HG03103 (cell line): ENCODE measurements at regions not wholly inside any gene's neighbourhood (a gene's known extent, or its start where the extent isn't known, plus 50 kb on each side); places are given as distances from the start of the nearest gene placed in this dataset.

Experiments used
- ATAC-seq: cut with Tn5 transposase; IDR thresholded peaks from one replicate; pipeline ENCODE4 v1.9.1; 2021; ENCODE audit warnings: low read depth; ENCODE audit not compliant: unreplicated experiment

- ATAC-seq, result no peak
These were observed 289.2 kb downstream of the EFNB2 start for GRCh38 chr13:106246242-106246641.

- ATAC-seq, result no peak
These were observed 292.4 kb downstream of the EFNB2 start for GRCh38 chr13:106243011-106243565.

DNA sequence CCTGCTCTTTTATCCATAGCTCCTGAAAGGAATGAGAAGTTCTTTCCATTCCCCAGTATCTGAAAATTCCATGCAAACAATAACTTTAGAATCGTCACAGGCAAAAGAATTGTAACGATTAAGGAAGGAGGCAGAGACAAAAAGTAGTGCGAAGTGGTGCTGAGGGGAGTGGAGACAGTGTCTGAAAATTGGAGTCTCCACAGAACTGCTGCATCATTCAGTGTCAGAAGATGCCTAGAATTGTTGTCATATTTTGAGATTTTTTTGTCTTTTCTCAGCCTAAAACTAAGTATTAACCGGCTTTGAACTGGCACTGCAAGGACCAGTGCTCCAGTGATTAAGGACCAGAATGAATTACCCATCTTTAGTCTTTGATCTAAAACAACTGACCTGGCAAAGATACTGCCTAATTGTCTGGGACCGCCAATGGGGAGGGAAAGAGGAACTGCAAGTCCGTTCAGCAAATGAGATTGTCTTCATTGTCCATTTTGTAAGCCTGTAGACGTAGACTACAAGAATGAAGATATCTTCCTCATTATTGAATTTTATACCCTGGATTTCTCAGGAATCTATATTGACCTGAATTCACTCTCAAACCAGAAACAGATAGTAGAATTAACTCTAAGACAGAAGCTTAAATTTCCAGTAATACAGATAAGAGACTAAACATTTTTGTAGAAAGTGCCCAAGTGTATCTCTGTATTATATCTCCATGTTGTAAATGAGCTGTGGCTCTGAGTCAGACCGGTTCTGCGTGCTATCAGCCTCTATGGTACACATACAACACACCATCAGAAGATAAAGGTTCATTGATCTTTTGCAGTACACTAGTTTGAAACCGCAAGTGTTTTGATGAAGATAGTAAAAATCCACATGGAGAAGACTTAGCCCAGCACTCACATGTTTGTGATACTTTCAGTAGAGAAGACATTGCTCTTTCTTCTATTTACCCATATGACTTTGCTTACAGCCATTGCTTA, 293.2 kb downstream of the EFNB2 start:
- ATAC-seq, result no peak

DNA sequence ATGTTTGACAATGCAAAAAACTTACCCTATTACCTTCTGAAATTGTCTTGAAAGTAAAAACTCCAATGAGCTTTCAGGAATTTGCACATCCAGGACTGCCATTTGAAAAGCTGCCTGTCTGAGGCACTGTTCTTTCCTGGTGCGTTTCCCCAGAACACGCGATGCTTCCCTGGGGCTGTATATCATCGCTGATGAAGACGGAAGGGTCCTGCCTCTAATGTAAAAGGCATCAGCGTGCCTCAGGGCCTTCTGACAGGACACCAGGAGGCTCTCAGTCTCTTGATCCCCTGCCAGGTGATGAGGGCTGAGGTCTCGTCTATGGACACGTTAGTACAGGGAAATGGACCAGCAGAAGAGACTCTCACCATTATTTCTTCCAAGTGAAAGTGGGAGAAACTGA, 296.8 kb downstream of the EFNB2 start:
- ATAC-seq, result no peak

- no peak for ATAC-seq
These were observed 300.8 kb downstream of the EFNB2 start for GRCh38 chr13:106234636-106235035.

DNA sequence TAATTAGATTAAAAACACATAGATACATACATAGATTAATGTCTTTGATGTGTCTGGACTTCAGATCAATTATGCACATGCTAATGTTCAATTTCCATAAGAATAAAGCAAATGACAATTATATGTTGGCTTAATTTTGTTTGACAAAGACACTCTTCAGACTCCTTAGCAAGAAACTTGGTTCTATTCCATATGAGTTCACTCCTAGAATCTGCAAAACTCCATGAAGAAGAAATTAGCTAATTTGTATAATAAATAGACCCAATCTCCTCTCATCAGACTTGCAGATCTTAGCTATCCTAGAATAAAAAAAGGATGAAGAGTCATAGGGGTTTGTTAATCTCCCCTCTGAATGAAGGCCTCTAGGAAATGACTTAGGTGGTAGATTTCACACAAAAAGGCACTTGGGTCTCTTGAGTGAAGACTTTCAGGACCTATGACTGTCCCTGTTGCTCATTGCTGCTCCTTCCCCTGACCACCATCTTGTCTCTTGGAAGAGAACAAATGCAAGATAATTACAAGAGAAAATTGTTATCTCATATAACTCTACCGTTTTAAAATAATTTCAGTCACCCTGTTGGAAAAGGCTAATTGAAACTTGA, 302.2 kb downstream of the EFNB2 start:
- no peak for ATAC-seq

DNA sequence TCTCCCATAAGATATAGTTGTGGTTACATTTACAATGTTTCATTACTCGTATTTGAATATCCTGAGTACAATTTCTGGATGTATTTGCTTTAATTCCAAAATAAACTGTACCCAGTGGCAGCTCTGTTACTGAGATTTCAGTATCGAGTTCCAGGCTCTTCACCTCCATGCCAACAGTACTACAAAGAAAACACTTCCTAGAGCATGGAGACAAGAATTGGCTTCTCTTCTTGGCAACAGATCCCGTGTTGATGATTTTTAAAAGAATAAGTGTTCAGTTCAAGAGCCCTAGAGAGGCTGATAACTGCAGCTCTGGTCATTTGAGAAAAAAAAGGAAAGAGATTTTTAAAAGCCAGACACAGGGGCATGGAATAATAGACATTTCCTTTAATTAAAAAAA, 302.8 kb downstream of the EFNB2 start:
- ATAC-seq, result no peak

DNA sequence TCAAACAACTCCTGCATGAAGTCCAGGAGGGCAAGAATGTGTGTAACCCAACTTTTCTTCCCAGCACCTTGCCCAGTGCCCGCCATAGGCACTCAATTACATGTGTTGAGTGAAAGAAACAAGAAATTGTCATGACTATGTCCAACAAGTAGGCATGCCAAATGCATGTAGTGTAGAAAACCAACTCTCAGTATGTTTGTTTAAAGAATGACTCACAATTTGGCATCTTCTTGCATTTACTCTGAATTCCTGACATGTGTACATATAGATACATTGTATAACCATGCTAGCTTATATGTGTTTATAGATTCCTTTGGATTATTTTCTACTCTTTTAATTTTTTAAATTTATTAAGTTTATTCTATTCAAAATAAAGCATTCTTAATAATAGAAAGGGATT, 305.0 kb downstream of the EFNB2 start:
- ATAC-seq, result no peak

- ATAC-seq, result no peak
These were observed 310.3 kb downstream of the EFNB2 start for GRCh38 chr13:106225126-106225525.

- no peak for ATAC-seq
These were observed 315.3 kb downstream of the EFNB2 start for GRCh38 chr13:106220211-106220610.

DNA sequence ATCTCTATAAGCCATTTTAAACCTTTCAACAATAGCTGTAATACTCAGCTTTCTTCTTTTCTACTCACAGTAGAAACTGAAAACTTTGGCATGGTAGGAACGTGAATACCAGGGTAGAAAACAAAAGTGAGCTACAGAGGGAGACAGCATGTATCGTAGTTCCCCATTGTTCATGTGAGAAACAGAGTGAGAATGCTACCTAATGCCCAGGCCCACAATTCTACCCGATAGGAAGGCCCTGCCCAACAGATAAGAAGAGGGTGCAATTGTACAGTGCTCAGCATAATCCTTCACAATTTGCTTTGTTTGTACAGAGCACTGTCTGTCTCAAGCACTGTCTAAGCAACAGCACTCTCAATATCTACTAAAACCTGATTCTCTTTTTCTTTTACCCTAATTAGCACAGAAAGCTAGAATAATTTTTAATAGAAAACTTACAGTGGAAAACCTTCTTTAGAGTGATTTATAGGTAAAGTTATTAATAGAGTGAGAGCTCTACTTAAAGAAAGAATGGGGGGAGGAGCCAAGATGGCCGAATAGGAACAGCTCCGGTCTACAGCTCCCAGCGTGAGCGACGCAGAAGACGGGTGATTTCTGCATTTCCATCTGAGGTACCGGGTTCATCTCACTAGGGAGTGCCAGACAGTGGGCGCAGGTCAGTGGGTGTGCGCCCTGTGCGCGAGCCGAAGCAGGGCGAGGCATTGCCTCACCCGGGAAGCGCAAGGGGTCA, 322.3 kb downstream of the EFNB2 start:
- no peak for ATAC-seq

DNA sequence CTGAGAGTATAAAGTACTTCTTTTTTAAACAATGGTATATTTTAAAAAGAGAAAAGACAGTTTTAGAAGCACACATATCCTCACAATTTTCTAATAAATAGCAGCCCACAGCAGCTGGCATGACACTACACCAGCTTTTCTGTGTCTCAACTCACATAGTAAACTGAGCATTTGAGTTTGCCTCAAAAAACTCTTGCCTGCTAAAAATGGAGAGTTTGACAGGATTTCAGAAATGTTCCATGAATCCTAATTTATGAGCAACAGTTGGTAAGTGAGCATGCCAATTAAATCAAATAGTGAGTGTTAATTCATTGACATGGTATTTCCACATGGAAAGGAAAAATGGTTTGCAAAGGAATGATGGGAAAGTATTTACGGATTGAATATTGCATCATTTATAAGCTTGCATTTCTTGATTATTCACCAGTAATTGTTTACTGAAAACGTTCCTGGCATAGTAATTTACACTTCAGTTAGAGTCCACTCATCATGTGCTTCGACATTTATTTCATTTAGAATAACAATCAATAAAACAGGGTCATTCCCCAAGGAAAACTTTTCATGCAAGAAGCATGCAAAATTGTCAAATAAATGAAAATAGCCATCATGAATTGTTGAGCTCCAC, 323.0 kb downstream of the EFNB2 start:
- no peak for ATAC-seq

DNA sequence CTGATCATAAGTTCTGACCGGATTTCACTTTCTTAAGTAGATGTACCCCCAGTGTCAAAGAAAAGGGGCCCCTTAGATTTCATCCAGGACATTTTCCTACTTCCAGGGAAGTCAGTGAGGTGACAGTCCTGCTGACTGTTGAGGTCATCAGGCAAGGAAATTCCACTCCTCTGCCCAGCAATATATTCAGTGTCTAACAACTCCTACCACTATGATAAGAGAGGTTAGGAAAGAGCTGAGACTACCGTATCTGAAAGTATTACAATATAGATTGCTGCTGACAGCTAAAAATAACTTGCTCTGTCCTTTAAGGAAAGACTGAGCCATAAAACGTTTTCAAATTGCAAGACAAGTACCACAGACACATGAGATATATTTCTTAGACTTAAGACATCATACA, 325.1 kb downstream of the EFNB2 start:
- ATAC-seq, result no peak

- no peak for ATAC-seq
These were observed 329.6 kb downstream of the EFNB2 start for GRCh38 chr13:106205871-106206270.

DNA sequence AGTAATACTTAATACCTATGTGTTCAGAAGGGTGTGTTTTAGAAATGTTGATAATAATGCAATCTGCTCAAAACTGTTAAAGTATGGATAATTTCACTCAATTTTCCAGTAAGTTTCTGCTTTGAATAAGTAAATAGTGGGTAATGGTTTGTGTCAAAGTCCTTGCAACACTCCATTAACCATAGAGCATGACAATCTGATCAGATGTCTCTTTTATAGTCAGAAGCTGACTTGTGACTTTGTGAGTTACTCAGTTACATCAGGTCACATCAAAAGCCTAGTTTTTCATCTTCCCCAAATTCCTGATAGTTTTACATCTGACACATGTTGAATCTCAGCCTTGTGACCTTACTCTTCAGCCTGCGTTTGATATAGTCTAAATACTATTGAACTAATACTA, 338.0 kb downstream of the EFNB2 start:
- ATAC-seq, result no peak

- ATAC-seq, result no peak
These were observed 347.9 kb downstream of the EFNB2 start for GRCh38 chr13:106187501-106188095.

- no peak for ATAC-seq
These were observed 348.4 kb downstream of the EFNB2 start for GRCh38 chr13:106187101-106187500.

DNA sequence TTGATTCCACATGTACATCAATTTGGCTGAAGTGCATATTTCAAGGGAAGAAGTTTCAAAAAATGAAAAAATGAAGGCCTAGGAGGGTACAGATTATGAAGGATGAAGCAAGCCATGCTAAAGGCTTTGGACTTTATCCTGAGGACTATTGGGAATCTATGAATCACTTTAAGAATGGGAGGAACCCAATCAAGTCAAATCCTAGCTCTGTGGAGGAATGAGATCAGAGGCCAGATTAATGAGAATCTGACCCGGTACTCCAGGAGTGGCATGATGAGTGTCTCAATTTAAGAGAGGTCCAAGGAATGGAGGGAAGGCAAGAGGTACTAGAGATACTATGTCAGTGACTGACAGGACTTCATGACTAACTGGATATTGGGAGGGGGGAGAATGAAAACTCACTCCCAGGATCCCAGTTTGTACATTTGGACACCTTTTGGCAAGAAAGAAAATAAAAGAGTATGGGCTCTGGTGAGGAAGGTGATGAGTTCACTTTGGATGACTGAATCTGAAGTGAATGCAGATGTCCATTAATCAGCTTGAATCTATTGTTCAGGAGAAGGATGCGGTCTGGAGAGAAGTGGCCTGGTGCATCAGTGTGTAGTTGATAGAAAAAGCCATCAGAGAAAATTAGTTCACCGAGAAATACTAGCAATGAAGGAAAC, 349.0 kb downstream of the EFNB2 start:
- ATAC-seq, result no peak

- no peak for ATAC-seq
These were observed 350.7 kb downstream of the EFNB2 start for GRCh38 chr13:106184790-106185189.
